Neural progenitor cell (in vitro differentiated cells): ENCODE measurements at regions not wholly inside any gene's neighbourhood (a gene's known extent, or its start where the extent isn't known, plus 50 kb on each side); places are given as distances from the start of the nearest gene placed in this dataset.

Experiments used
- DNase-seq: peaks from one replicate; pipeline ENCODE4 v3.0.0-alpha.2; 2016; ENCODE audit warnings: low spot score
- H2AFZ ChIP-seq: fragments of 200-600 bp; sonication (generic); replicated peaks from 2 replicates; pipeline ENCODE4 v1.6.1; 2016; ENCODE audit warnings: antibody characterized with exemption
- H3F3A ChIP-seq: fragments of 200-600 bp; sonication (generic); 2 replicates; pipeline ENCODE4 v1.6.1; 2016; ENCODE audit warnings: antibody characterized with exemption, low read depth
- H3K27ac ChIP-seq: fragments of 200-600 bp; sonication (generic); 2 replicates; pipeline ENCODE4 v1.5.1; 2016; ENCODE audit warnings: mild to moderate bottlenecking
- H3K27me3 ChIP-seq: fragments of 200-600 bp; sonication (generic); 2 replicates; pipeline ENCODE4 v1.6.1; 2016; ENCODE audit warnings: mild to moderate bottlenecking, moderate library complexity
- H3K36me3 ChIP-seq: fragments of 200-600 bp; sonication (generic); 2 replicates; pipeline ENCODE4 v1.5.1; 2016
- H3K4me1 ChIP-seq: fragments of 200-600 bp; sonication (generic); 2 replicates; pipeline ENCODE4 v1.6.1; 2016; ENCODE audit warnings: mixed run types
- H3K4me2 ChIP-seq: fragments of 200-600 bp; sonication (generic); 2 replicates; pipeline ENCODE4 v1.6.1; 2016
- H3K4me3 ChIP-seq: fragments of 200-600 bp; sonication (generic); 2 replicates; pipeline ENCODE4 v1.5.1; 2016
- H3K79me2 ChIP-seq: fragments of 200-600 bp; sonication (generic); 2 replicates; pipeline ENCODE4 v1.6.1; 2016; ENCODE audit warnings: low read depth
- H3K9ac ChIP-seq: fragments of 200-600 bp; sonication (generic); 2 replicates; pipeline ENCODE4 v1.6.1; 2016
- H3K9me3 ChIP-seq: fragments of 200-600 bp; sonication (generic); 2 replicates; pipeline ENCODE4 v1.5.1; 2016; ENCODE audit warnings: low read depth
- H4K20me1 ChIP-seq: fragments of 200-600 bp; sonication (generic); 2 replicates; pipeline ENCODE4 v1.6.1; 2016; ENCODE audit warnings: low read depth
- H3K27ac Mint-ChIP-seq: 3 replicates; pipeline ENCODE4 v1.8.0; 2021; ENCODE audit warnings: mixed read lengths
- H3K27me3 Mint-ChIP-seq: 2 replicates; pipeline ENCODE4 v1.8.0; 2022; ENCODE audit warnings: low read depth, mild to moderate bottlenecking, inconsistent platforms, moderate library complexity, mixed read lengths; ENCODE audit not compliant: insufficient read depth
- H3K36me3 Mint-ChIP-seq: 3 replicates; pipeline ENCODE4 v1.8.0; 2021; ENCODE audit warnings: mixed read lengths
- H3K4me1 Mint-ChIP-seq: 3 replicates; pipeline ENCODE4 v1.8.0; 2021; ENCODE audit warnings: mixed read lengths
- H3K4me3 Mint-ChIP-seq: 3 replicates; pipeline ENCODE4 v1.8.0; 2021; ENCODE audit warnings: mild to moderate bottlenecking, moderate library complexity, mixed read lengths
- H3K9me3 Mint-ChIP-seq: 3 replicates; pipeline ENCODE4 v1.8.0; 2020; ENCODE audit warnings: mixed read lengths
- EZH2 ChIP-seq: fragments of 200-600 bp; sonication (generic); IDR thresholded peaks from 2 replicates; pipeline ENCODE4 v1.6.1; 2017; ENCODE audit warnings: antibody characterized with exemption, mild to moderate bottlenecking, moderate library complexity
- EZH2phosphoT487 ChIP-seq: fragments of 200-600 bp; sonication (generic); IDR thresholded peaks from 2 replicates; pipeline ENCODE4 v1.6.1; 2017; ENCODE audit warnings: antibody characterized with exemption
- TF ChIP-seq, protein P1 (sequence below): fragments of 200-600 bp; sonication (generic); IDR thresholded peaks from 2 replicates; pipeline ENCODE4 v1.5.1; 2017; ENCODE audit warnings: antibody characterized with exemption, mild to moderate bottlenecking

DNA sequence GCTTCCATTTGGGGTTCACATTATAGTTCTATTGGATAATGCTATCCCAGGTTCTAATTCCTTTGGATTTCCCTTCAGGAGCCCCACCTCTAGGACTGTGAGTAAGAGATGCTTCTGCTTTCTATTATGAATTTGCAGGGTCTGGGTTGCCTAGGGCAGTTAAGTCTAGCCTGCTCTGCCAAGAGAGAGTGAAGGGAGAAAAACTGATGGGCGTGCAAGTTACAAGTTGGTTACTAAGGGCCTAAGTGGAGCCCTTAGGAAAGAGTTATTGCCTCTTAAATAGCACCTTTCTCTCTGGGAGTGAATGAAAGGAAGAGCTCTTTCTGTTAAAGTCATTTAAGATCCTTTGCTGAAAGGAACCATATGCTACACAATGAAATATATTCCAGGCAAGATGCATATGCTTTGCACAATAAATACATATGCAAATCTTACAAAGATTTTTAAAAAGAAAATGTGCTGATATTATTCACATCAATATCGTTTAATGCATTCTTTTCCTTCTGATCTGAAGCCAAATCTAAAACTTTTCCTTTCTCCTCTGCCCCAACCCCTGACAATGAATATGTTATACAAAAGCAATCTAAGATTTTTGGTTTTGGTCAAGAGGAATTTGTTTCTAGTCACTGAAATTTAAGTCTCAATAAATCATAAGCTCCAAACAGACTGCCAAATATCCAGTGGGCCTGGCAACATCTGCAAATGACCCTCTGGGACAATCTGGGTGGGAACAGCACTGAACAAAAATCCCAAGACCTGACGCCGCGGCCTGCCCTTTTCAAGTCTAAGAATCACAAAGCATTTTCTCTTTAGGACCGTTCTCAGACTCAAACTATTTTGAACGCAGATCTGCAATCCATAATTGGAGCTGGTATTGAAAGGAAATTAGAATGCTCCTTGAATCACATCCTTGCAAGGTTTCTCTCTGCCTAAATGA is 586.7 kb downstream of the ETNK1 start:
- Mint-ChIP-seq H3K27ac (no peak overlapping the region), H3K9me3 (peaks cover 6% of the 10 kb centered on the region), H3K4me3 (no peak overlapping the region), H3K4me1 (no peaks in the 10 kb centered on the region), H3K36me3 (no peaks in the 10 kb centered on the region), H3K27me3 (no peaks in the 10 kb centered on the region)
- Histone ChIP-seq H3K9ac (no peak overlapping the region), H3K4me1 (peaks cover 10% of the 10 kb centered on the region), H2AFZ (peak overlapping the region; percentile 75), H3K27me3 (no peaks in the 10 kb centered on the region), H3F3A (peaks cover 5% of the 10 kb centered on the region), H3K9me3 (no peaks in the 10 kb centered on the region), H4K20me1 (no peaks in the 10 kb centered on the region), H3K27ac (no peak overlapping the region), H3K4me3 (no peak overlapping the region), H3K4me2 (no peak overlapping the region), H3K79me2 (no peaks in the 10 kb centered on the region), H3K36me3 (no peaks in the 10 kb centered on the region)
- TF ChIP-seq EZH2phosphoT487 (no peak), EZH2 (no peak)
- DNase-seq, result no peak

DNA sequence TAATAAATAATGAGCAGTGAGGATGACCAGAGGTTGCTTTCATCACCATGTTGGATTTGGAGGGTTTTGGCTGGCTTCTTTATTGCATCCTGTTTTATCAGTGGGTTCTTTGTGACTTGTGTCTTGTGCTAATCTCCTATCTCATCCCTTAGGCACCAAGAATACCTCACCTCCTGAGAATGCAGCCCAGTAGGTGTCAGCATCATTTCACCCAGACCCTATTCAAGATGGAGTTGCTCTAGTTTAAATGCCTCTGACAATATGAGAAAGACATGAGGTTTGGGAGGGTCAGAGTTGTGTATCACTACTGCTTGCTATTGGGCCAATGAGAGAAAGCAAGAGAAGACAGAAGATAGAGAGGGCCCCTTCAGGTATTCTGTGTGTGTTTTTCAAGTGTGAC is 592.2 kb downstream of the ETNK1 start:
- Mint-ChIP-seq H3K27me3 (no peaks in the 10 kb centered on the region), H3K4me1 (no peaks in the 10 kb centered on the region), H3K27ac (no peak overlapping the region), H3K9me3 (peaks cover 6% of the 10 kb centered on the region), H3K4me3 (no peak overlapping the region), H3K36me3 (no peaks in the 10 kb centered on the region)
- Histone ChIP-seq H3K27ac (no peak overlapping the region), H3K9ac (no peak overlapping the region), H4K20me1 (no peaks in the 10 kb centered on the region), H3K4me2 (no peak overlapping the region), H3K4me3 (no peak overlapping the region), H3K79me2 (no peaks in the 10 kb centered on the region), H3K4me1 (peaks cover 6% of the 10 kb centered on the region), H3K27me3 (no peaks in the 10 kb centered on the region), H2AFZ (peak overlapping the region; percentile 1), H3K36me3 (no peaks in the 10 kb centered on the region), H3K9me3 (no peaks in the 10 kb centered on the region), H3F3A (no peaks in the 10 kb centered on the region)
- TF ChIP-seq EZH2phosphoT487, result no peak
- TF ChIP-seq, protein P1, sequence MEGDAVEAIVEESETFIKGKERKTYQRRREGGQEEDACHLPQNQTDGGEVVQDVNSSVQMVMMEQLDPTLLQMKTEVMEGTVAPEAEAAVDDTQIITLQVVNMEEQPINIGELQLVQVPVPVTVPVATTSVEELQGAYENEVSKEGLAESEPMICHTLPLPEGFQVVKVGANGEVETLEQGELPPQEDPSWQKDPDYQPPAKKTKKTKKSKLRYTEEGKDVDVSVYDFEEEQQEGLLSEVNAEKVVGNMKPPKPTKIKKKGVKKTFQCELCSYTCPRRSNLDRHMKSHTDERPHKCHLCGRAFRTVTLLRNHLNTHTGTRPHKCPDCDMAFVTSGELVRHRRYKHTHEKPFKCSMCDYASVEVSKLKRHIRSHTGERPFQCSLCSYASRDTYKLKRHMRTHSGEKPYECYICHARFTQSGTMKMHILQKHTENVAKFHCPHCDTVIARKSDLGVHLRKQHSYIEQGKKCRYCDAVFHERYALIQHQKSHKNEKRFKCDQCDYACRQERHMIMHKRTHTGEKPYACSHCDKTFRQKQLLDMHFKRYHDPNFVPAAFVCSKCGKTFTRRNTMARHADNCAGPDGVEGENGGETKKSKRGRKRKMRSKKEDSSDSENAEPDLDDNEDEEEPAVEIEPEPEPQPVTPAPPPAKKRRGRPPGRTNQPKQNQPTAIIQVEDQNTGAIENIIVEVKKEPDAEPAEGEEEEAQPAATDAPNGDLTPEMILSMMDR, result no peak
- no peak for TF ChIP-seq EZH2
- DNase-seq, result no peak

DNA sequence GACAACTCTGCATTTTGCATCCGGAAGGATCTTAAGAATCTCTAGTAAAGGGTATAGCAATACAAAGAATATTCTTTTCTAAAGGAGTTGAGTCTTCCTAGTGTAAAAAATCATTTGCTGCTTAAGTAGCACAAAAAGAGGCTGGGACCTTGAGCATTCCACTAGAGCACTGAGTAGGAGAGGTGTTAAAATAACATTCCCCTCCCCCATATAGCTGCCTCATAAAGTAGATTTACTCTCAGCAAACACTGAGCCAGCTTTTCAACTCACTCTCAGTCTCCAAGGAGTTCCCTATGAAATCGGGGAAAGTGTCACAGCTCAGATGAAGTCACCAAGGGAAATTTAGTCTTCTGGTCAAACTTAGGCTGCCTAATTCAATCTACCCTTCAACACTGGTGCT is 592.7 kb downstream of the ETNK1 start:
- H3K9me3 ChIP-seq, result no peaks in the 10 kb centered on the region
- TF ChIP-seq EZH2phosphoT487, result no peak
- TF ChIP-seq EZH2, result no peak
- TF ChIP-seq, protein P1, result no peak
- H2AFZ ChIP-seq, result peak overlapping the region; percentile 63
- Mint-ChIP-seq H3K9me3 (peaks cover 6% of the 10 kb centered on the region), H3K4me3 (no peak overlapping the region), H3K36me3 (no peaks in the 10 kb centered on the region), H3K27ac (no peak overlapping the region), H3K27me3 (no peaks in the 10 kb centered on the region), H3K4me1 (no peaks in the 10 kb centered on the region)
- H3K4me1 ChIP-seq, result peaks cover 6% of the 10 kb centered on the region
- DNase-seq, result no peak
- H3K36me3 ChIP-seq, result no peaks in the 10 kb centered on the region
- H4K20me1 ChIP-seq, result no peaks in the 10 kb centered on the region
- no peak overlapping the region for H3K4me3 ChIP-seq
- no peaks in the 10 kb centered on the region for H3K79me2 ChIP-seq
- no peaks in the 10 kb centered on the region for H3F3A ChIP-seq
- H3K27me3 ChIP-seq, result no peaks in the 10 kb centered on the region
- no peak overlapping the region for H3K27ac ChIP-seq
- H3K4me2 ChIP-seq, result no peak overlapping the region
- no peak overlapping the region for H3K9ac ChIP-seq

DNA sequence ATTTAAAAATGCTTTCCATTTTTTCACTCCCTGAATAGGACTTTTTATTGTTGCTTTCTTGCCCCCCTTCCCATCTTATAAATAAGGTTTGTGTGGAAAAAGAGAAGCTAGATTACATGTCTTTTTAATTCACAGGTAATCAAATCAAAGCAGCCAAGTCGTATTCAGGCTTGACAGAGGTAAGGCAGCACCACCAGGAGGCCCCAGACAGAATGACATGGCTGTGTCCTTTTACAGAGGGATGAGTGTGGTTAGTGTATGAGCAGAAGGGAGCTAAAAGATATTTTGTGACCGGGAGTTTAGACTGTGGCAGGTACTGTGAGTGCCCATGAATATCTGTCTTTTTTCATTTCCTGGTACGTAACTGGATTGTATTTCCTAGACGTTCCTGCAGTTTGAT is 596.1 kb downstream of the ETNK1 start:
- Histone ChIP-seq H3K4me1 (peaks cover 6% of the 10 kb centered on the region), H3K36me3 (no peaks in the 10 kb centered on the region), H3K4me3 (no peak overlapping the region), H3K79me2 (no peaks in the 10 kb centered on the region), H4K20me1 (no peaks in the 10 kb centered on the region), H3K9me3 (no peaks in the 10 kb centered on the region), H3K27me3 (no peaks in the 10 kb centered on the region), H3K4me2 (no peak overlapping the region), H3K9ac (no peak overlapping the region), H2AFZ (peak overlapping the region; percentile 46), H3K27ac (no peak overlapping the region), H3F3A (no peaks in the 10 kb centered on the region)
- no peaks in the 10 kb centered on the region for H3K27me3 Mint-ChIP-seq
- no peak for TF ChIP-seq EZH2
- TF ChIP-seq, protein P1, result peak; percentile 62
- no peaks in the 10 kb centered on the region for H3K36me3 Mint-ChIP-seq
- H3K27ac Mint-ChIP-seq, result no peak overlapping the region
- H3K9me3 Mint-ChIP-seq, result no peaks in the 10 kb centered on the region
- peak; percentile 44 for DNase-seq
- no peaks in the 10 kb centered on the region for H3K4me1 Mint-ChIP-seq
- no peak overlapping the region for H3K4me3 Mint-ChIP-seq
